ENCODE measurements at regions not wholly inside any gene's neighbourhood (a gene's known extent, or its start where the extent isn't known, plus 50 kb on each side); places are given as distances from the start of the nearest gene placed in this dataset.

DNA sequence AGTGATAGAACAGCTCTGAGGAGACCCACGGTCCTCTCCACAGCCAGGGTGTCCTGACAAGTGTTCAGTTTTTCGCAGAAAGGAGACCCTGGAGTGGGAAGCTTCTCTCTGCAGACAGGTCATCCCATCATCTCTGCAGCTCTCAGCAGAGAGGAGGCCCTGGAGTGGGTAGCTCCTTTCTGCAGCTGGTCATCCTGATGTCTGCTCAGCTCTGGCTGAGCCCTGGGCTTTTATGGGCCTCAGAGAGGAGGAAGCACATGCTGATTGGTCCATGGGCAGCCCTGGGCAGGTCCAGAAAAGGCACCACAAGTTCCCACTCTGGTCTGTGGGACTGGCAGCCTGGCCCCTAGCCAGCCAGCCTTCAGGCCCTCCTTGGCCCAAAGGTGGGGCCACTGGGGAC is 72.3 kb upstream of the ST3GAL5 start:
- TF ChIP-seq, protein P1, sequence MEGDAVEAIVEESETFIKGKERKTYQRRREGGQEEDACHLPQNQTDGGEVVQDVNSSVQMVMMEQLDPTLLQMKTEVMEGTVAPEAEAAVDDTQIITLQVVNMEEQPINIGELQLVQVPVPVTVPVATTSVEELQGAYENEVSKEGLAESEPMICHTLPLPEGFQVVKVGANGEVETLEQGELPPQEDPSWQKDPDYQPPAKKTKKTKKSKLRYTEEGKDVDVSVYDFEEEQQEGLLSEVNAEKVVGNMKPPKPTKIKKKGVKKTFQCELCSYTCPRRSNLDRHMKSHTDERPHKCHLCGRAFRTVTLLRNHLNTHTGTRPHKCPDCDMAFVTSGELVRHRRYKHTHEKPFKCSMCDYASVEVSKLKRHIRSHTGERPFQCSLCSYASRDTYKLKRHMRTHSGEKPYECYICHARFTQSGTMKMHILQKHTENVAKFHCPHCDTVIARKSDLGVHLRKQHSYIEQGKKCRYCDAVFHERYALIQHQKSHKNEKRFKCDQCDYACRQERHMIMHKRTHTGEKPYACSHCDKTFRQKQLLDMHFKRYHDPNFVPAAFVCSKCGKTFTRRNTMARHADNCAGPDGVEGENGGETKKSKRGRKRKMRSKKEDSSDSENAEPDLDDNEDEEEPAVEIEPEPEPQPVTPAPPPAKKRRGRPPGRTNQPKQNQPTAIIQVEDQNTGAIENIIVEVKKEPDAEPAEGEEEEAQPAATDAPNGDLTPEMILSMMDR (conservative IDR thresholded peaks at IDR 0.05; ENCODE audit: low read length), result no peak
- no peak for TF ChIP-seq EZH2phosphoT487 (IDR thresholded peaks at IDR 0.05; ENCODE audit: borderline replicate concordance, low read depth, low read length)

Data from OCI-LY7 (cell line).